ENCODE measurements at regions not wholly inside any gene's neighbourhood (a gene's known extent, or its start where the extent isn't known, plus 50 kb on each side); places are given as distances from the start of the nearest gene placed in this dataset.

- Histone ChIP-seq H3K27ac (no peak overlapping the region), H3K36me3 (ENCODE audit: insufficient read depth in 1 of 2, low read depth in 1 of 2) (no peaks in the 10 kb centered on the region), H3K4me1 (no peaks in the 10 kb centered on the region), H3K27me3 (ENCODE audit: insufficient read depth in 3 of 3, low read length in 2 of 3) (no peaks in the 10 kb centered on the region), H3K4me3 (no peak overlapping the region), H3K9me3 (no peaks in the 10 kb centered on the region)
- intact Hi-C loops (cut with DNase I): no loop called here
- ATAC-seq (no peak), DNase-seq (no peak)
- WGBS, 3 donors: 86 to 93% (median 91%) methylated on average over 1 of the region's 1 CpG
- TF ChIP-seq CTCF (IDR thresholded peaks at IDR 0.05): no peak
These were observed 1147.6 kb upstream of the PCDH20 start for GRCh38 chr13:62563251-62563650.

- intact Hi-C loops (cut with DNase I): no loop called here
- H3K27ac ChIP-seq: no peak overlapping the region
- 83 to 96% (median 84%) methylated on average over 1 of the region's 1 CpG for WGBS, 3 donors
These were observed 1141.3 kb upstream of the PCDH20 start for GRCh38 chr13:62556978-62557377.

GRCh38 chr13:62551588-62551987, 1135.9 kb upstream of the PCDH20 start:
- 42 to 59% (median 42%) methylated on average over 5 of the region's 5 CpGs for WGBS, 3 donors
- Histone ChIP-seq H3K9me3 (no peaks in the 10 kb centered on the region), H3K36me3 (ENCODE audit: insufficient read depth in 1 of 2, low read depth in 1 of 2) (no peaks in the 10 kb centered on the region), H3K4me3 (no peak overlapping the region), H3K27me3 (ENCODE audit: insufficient read depth in 3 of 3, low read length in 2 of 3) (no peaks in the 10 kb centered on the region), H3K4me1 (no peaks in the 10 kb centered on the region), H3K27ac (no peak overlapping the region)
- no peak for DNase-seq
- no peak for ATAC-seq
- intact Hi-C loops (cut with DNase I): no loop called here
- TF ChIP-seq CTCF (IDR thresholded peaks at IDR 0.05): no peak

More at GRCh38 chr13:62556978-62557377, 1141.3 kb upstream of the PCDH20 start:
- no peak for ATAC-seq
- Histone ChIP-seq H3K4me1 (no peaks in the 10 kb centered on the region), H3K27me3 (ENCODE audit: insufficient read depth in 3 of 3, low read length in 2 of 3) (no peaks in the 10 kb centered on the region), H3K4me3 (no peak overlapping the region), H3K9me3 (no peaks in the 10 kb centered on the region), H3K36me3 (ENCODE audit: insufficient read depth in 1 of 2, low read depth in 1 of 2) (no peaks in the 10 kb centered on the region)
- no peak for TF ChIP-seq CTCF (IDR thresholded peaks at IDR 0.05)
- DNase-seq: no peak

GRCh38 chr13:62544928-62545327, 1129.3 kb upstream of the PCDH20 start:
- no peak overlapping the region for H3K27ac ChIP-seq
- H3K36me3 ChIP-seq (ENCODE audit: insufficient read depth in 1 of 2, low read depth in 1 of 2): no peaks in the 10 kb centered on the region
- H3K27me3 ChIP-seq (ENCODE audit: insufficient read depth in 3 of 3, low read length in 2 of 3): no peaks in the 10 kb centered on the region
- H3K9me3 ChIP-seq: no peaks in the 10 kb centered on the region
- no peak for TF ChIP-seq CTCF (IDR thresholded peaks at IDR 0.05)
- WGBS, 3 donors: 82 to 92% (median 87%) methylated on average over 4 of the region's 4 CpGs
- H3K4me1 ChIP-seq: no peaks in the 10 kb centered on the region
- no peak overlapping the region for H3K4me3 ChIP-seq
- ATAC-seq (no peak), DNase-seq (no peak)
- intact Hi-C loops (cut with DNase I): no loop called here

- Histone ChIP-seq H3K4me1 (no peaks in the 10 kb centered on the region), H3K4me3 (no peak overlapping the region), H3K36me3 (ENCODE audit: insufficient read depth in 1 of 2, low read depth in 1 of 2) (no peaks in the 10 kb centered on the region), H3K9me3 (no peaks in the 10 kb centered on the region), H3K27ac (no peak overlapping the region), H3K27me3 (ENCODE audit: insufficient read depth in 3 of 3, low read length in 2 of 3) (no peaks in the 10 kb centered on the region)
- ATAC-seq: no peak
- 77 to 90% (median 90%) methylated on average over 1 of the region's 1 CpG for WGBS, 3 donors
- intact Hi-C loops (cut with DNase I): no loop called here
- no peak for DNase-seq
- no peak for TF ChIP-seq CTCF (IDR thresholded peaks at IDR 0.05)
These were observed 1121.9 kb upstream of the PCDH20 start for GRCh38 chr13:62537593-62537992.

Data from psoas muscle (tissue), 7 donors.